ENCODE measurements at regions not wholly inside any gene's neighbourhood (a gene's known extent, or its start where the extent isn't known, plus 50 kb on each side); places are given as distances from the start of the nearest gene placed in this dataset.
A peak's percentile ranks its signal among the peaks of the same experiment; 100 is the strongest.

- peaks cover 10% of the 10 kb centered on the region for H3K27me3 Mint-ChIP-seq
These were observed 416.1 kb downstream of the ZNF536 start for GRCh38 chr19:30788105-30788765.

GRCh38 chr19:30785458-30786137 lies 413.4 kb downstream of the ZNF536 start:
- no peak overlapping the region for H3K4me3 Mint-ChIP-seq
- peaks cover 14% of the 10 kb centered on the region for H3K27me3 Mint-ChIP-seq
- no peaks in the 10 kb centered on the region for H3K36me3 Mint-ChIP-seq (ENCODE audit: low read depth)
- no peaks in the 10 kb centered on the region for H3K4me1 Mint-ChIP-seq
- no peak for DNase-seq
- ATAC-seq = no peak
- no peaks in the 10 kb centered on the region for H3K9me3 Mint-ChIP-seq
- no peak overlapping the region for H3K27ac Mint-ChIP-seq

More at GRCh38 chr19:30788105-30788765, 416.1 kb downstream of the ZNF536 start:
- no peaks in the 10 kb centered on the region for H3K4me1 Mint-ChIP-seq
- ATAC-seq (no peak), DNase-seq (no peak)
- H3K4me3 Mint-ChIP-seq = no peak overlapping the region
- no peaks in the 10 kb centered on the region for H3K36me3 Mint-ChIP-seq (ENCODE audit: low read depth)
- no peaks in the 10 kb centered on the region for H3K9me3 Mint-ChIP-seq
- H3K27ac Mint-ChIP-seq = no peak overlapping the region

- peak; percentile 44 for ATAC-seq
- Mint-ChIP-seq H3K27me3 (peaks cover 14% of the 10 kb centered on the region), H3K27ac (no peak overlapping the region), H3K36me3 (ENCODE audit: low read depth) (no peaks in the 10 kb centered on the region), H3K9me3 (no peaks in the 10 kb centered on the region), H3K4me1 (no peaks in the 10 kb centered on the region), H3K4me3 (no peak overlapping the region)
- peak; percentile 62 for DNase-seq
These were observed 412.8 kb downstream of the ZNF536 start for GRCh38 chr19:30784850-30785457.

GRCh38 chr19:30783936-30784335 lies 411.8 kb downstream of the ZNF536 start:
- Mint-ChIP-seq H3K4me3 (no peak overlapping the region), H3K36me3 (ENCODE audit: low read depth) (no peaks in the 10 kb centered on the region), H3K4me1 (no peaks in the 10 kb centered on the region), H3K27me3 (peaks cover 14% of the 10 kb centered on the region), H3K9me3 (no peaks in the 10 kb centered on the region), H3K27ac (no peak overlapping the region)
- DNase-seq (no peak), ATAC-seq (no peak)

GRCh38 chr19:30783212-30783611 lies 411.0 kb downstream of the ZNF536 start:
- no peak for DNase-seq
- Mint-ChIP-seq H3K36me3 (ENCODE audit: low read depth) (no peaks in the 10 kb centered on the region), H3K9me3 (no peaks in the 10 kb centered on the region), H3K4me1 (no peaks in the 10 kb centered on the region), H3K27ac (no peak overlapping the region), H3K27me3 (peaks cover 14% of the 10 kb centered on the region), H3K4me3 (no peak overlapping the region)
- no peak for ATAC-seq

- H3K36me3 Mint-ChIP-seq (ENCODE audit: low read depth) = no peaks in the 10 kb centered on the region
- H3K4me1 Mint-ChIP-seq = no peaks in the 10 kb centered on the region
- no peak overlapping the region for H3K4me3 Mint-ChIP-seq
- no peak overlapping the region for H3K27ac Mint-ChIP-seq
- no peaks in the 10 kb centered on the region for H3K9me3 Mint-ChIP-seq
- DNase-seq (no peak), ATAC-seq (no peak)
- peaks cover 14% of the 10 kb centered on the region for H3K27me3 Mint-ChIP-seq
These were observed 409.3 kb downstream of the ZNF536 start for GRCh38 chr19:30781519-30781918.

- no peaks in the 10 kb centered on the region for H3K4me1 Mint-ChIP-seq
- ATAC-seq (no peak), DNase-seq (no peak)
- H3K36me3 Mint-ChIP-seq (ENCODE audit: low read depth) = no peaks in the 10 kb centered on the region
- H3K9me3 Mint-ChIP-seq = no peaks in the 10 kb centered on the region
- no peak overlapping the region for H3K4me3 Mint-ChIP-seq
- H3K27me3 Mint-ChIP-seq = peaks cover 14% of the 10 kb centered on the region
- no peak overlapping the region for H3K27ac Mint-ChIP-seq
These were observed 408.9 kb downstream of the ZNF536 start for GRCh38 chr19:30781047-30781446.

GRCh38 chr19:30780456-30780855 lies 408.3 kb downstream of the ZNF536 start:
- Mint-ChIP-seq H3K4me3 (no peak overlapping the region), H3K27ac (no peak overlapping the region), H3K36me3 (ENCODE audit: low read depth) (no peaks in the 10 kb centered on the region), H3K4me1 (no peaks in the 10 kb centered on the region), H3K27me3 (peaks cover 11% of the 10 kb centered on the region), H3K9me3 (no peaks in the 10 kb centered on the region)
- ATAC-seq (no peak), DNase-seq (no peak)

- Mint-ChIP-seq H3K36me3 (ENCODE audit: low read depth) (no peaks in the 10 kb centered on the region), H3K27ac (no peak overlapping the region), H3K4me3 (no peak overlapping the region), H3K27me3 (peaks cover 7% of the 10 kb centered on the region), H3K9me3 (no peaks in the 10 kb centered on the region), H3K4me1 (no peaks in the 10 kb centered on the region)
- DNase-seq (no peak), ATAC-seq (no peak)
These were observed 407.8 kb downstream of the ZNF536 start for GRCh38 chr19:30780032-30780431.

GRCh38 chr19:30778961-30779715 lies 407.0 kb downstream of the ZNF536 start:
- Mint-ChIP-seq H3K4me1 (no peaks in the 10 kb centered on the region), H3K27me3 (peaks cover 4% of the 10 kb centered on the region)

GRCh38 chr19:30778061-30778460 lies 405.9 kb downstream of the ZNF536 start:
- Mint-ChIP-seq H3K4me1 (no peaks in the 10 kb centered on the region), H3K27ac (no peak overlapping the region), H3K9me3 (peaks cover 7% of the 10 kb centered on the region), H3K27me3 (peaks cover 6% of the 10 kb centered on the region), H3K4me3 (no peak overlapping the region), H3K36me3 (ENCODE audit: low read depth) (no peaks in the 10 kb centered on the region)
- no peak for ATAC-seq
- DNase-seq = no peak

More at GRCh38 chr19:30778961-30779715, 407.0 kb downstream of the ZNF536 start:
- Mint-ChIP-seq H3K36me3 (ENCODE audit: low read depth) (no peaks in the 10 kb centered on the region), H3K9me3 (no peaks in the 10 kb centered on the region), H3K4me3 (no peak overlapping the region), H3K27ac (no peak overlapping the region)
- no peak for DNase-seq
- ATAC-seq = no peak

GRCh38 chr19:30775956-30776355 lies 403.8 kb downstream of the ZNF536 start:
- no peak overlapping the region for H3K4me3 Mint-ChIP-seq
- no peaks in the 10 kb centered on the region for H3K36me3 Mint-ChIP-seq (ENCODE audit: low read depth)
- H3K4me1 Mint-ChIP-seq = no peaks in the 10 kb centered on the region
- H3K27me3 Mint-ChIP-seq = peaks cover 2% of the 10 kb centered on the region
- peaks cover 22% of the 10 kb centered on the region for H3K9me3 Mint-ChIP-seq
- ATAC-seq (no peak), DNase-seq (no peak)
- no peak overlapping the region for H3K27ac Mint-ChIP-seq

- H3K4me1 Mint-ChIP-seq = no peaks in the 10 kb centered on the region
- H3K27ac Mint-ChIP-seq = no peak overlapping the region
- DNase-seq = no peak
These were observed 402.1 kb downstream of the ZNF536 start for GRCh38 chr19:30774252-30774766.

GRCh38 chr19:30762651-30763050 lies 390.5 kb downstream of the ZNF536 start:
- H3K36me3 Mint-ChIP-seq (ENCODE audit: low read depth) = no peaks in the 10 kb centered on the region
- peaks cover 3% of the 10 kb centered on the region for H3K9me3 Mint-ChIP-seq
- H3K4me1 Mint-ChIP-seq = no peaks in the 10 kb centered on the region
- ATAC-seq = no peak
- DNase-seq = no peak
- H3K27ac Mint-ChIP-seq = no peak overlapping the region
- H3K4me3 Mint-ChIP-seq = no peak overlapping the region
- peaks cover 1% of the 10 kb centered on the region for H3K27me3 Mint-ChIP-seq

More at GRCh38 chr19:30774252-30774766, 402.1 kb downstream of the ZNF536 start:
- Mint-ChIP-seq H3K4me3 (no peak overlapping the region), H3K27me3 (peaks cover 4% of the 10 kb centered on the region), H3K36me3 (ENCODE audit: low read depth) (no peaks in the 10 kb centered on the region), H3K9me3 (peaks cover 25% of the 10 kb centered on the region)
- ATAC-seq = no peak
